Hepatic stellate cell (primary cell): ENCODE measurements at regions not wholly inside any gene's neighbourhood (a gene's known extent, or its start where the extent isn't known, plus 50 kb on each side); places are given as distances from the start of the nearest gene placed in this dataset.

ENCODE experiments used
- DNase-seq: peaks from one replicate; pipeline ENCODE4 v3.0.0; 2011; ENCODE audit warnings: low spot score

DNA sequence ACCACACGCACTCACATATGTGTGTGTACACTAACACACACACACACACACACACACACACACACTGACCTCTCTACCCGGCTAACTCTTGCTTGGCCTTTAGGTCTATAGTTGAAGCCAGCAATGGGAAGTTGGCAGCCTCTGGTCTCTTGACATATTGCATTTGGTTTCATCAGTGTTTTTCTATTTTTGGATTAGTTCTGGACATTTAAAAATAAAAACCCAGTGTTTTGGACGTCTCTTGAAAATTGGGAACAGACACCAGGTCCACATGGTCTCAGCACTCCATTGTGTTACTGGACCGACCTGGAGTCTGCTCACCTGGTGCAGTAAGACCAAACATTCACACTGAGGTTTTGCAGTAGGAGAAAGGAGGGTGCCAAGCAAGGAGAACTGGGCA lies 50.4 kb upstream of the AFF3 start:
- DNase-seq: no peak

- no peak for DNase-seq
Observed at GRCh38 chr2:100192300-100192699, 49.9 kb upstream of the AFF3 start.
